ENCODE measurements at regions not wholly inside any gene's neighbourhood (a gene's known extent, or its start where the extent isn't known, plus 50 kb on each side); places are given as distances from the start of the nearest gene placed in this dataset.
"Not testable (repeated sequence)": the region's sequence is repeated elsewhere in the genome, so short reads cannot be mapped to it uniquely, and the experiment has no call there.

GRCh38 chr14:58920230-58920629, 268.2 kb upstream of the DAAM1 start (continued):
- TF ChIP-seq CSDC2 (CRISPR knock-in tag; IDR thresholded peaks at IDR 0.05): no peak
- no peak for TF ChIP-seq TCF4 (CRISPR knock-in tag; IDR thresholded peaks at IDR 0.05; ENCODE audit: borderline replicate concordance)
- TF ChIP-seq RARB (CRISPR knock-in tag; IDR thresholded peaks at IDR 0.05): no peak
- TF ChIP-seq OSR1 (CRISPR knock-in tag; IDR thresholded peaks at IDR 0.05): no peak
- TF ChIP-seq TSHZ2 (CRISPR knock-in tag; IDR thresholded peaks at IDR 0.05): no peak

- not testable (repeated sequence) for ATAC-seq
Measured at GRCh38 chr14:58922201-58922940, 266.1 kb upstream of the DAAM1 start.

- TF ChIP-seq ZNF8 (CRISPR knock-in tag; IDR thresholded peaks at IDR 0.05) (no peak), ZFP30 (CRISPR knock-in tag; IDR thresholded peaks at IDR 0.05) (no peak), PPARA (CRISPR knock-in tag; IDR thresholded peaks at IDR 0.05; ENCODE audit: borderline replicate concordance) (no peak), BACH2 (CRISPR knock-in tag; IDR thresholded peaks at IDR 0.05; ENCODE audit: borderline replicate concordance) (no peak), POU6F1 (CRISPR knock-in tag; IDR thresholded peaks at IDR 0.05; ENCODE audit: borderline replicate concordance, low read depth) (no peak), TCF4 (CRISPR knock-in tag; IDR thresholded peaks at IDR 0.05; ENCODE audit: borderline replicate concordance) (no peak), OSR1 (CRISPR knock-in tag; IDR thresholded peaks at IDR 0.05) (no peak), TOX (CRISPR knock-in tag; IDR thresholded peaks at IDR 0.05; ENCODE audit: borderline replicate concordance) (no peak), RARB (CRISPR knock-in tag; IDR thresholded peaks at IDR 0.05) (no peak), ZNF565 (CRISPR knock-in tag; conservative IDR thresholded peaks at IDR 0.05; ENCODE audit: low read depth) (no peak)
- no peak for ATAC-seq
Measured at GRCh38 chr14:58923751-58924405, 264.6 kb upstream of the DAAM1 start.

GRCh38 chr14:58941629-58942028, 246.8 kb upstream of the DAAM1 start:
- ATAC-seq: no peak
- TF ChIP-seq ZNF70 (CRISPR knock-in tag; IDR thresholded peaks at IDR 0.05): no peak

- ATAC-seq: no peak
- no peak for TF ChIP-seq ARNTL (CRISPR knock-in tag; IDR thresholded peaks at IDR 0.05; ENCODE audit: borderline replicate concordance, low read depth)
- no peak for TF ChIP-seq OSR1 (CRISPR knock-in tag; IDR thresholded peaks at IDR 0.05)
- TF ChIP-seq SNAI2 (CRISPR knock-in tag; IDR thresholded peaks at IDR 0.05): no peak
- TF ChIP-seq ESRRG (CRISPR knock-in tag; IDR thresholded peaks at IDR 0.05): no peak
- TF ChIP-seq ZFP3 (CRISPR knock-in tag; IDR thresholded peaks at IDR 0.05): no peak
- TF ChIP-seq ZNF565 (CRISPR knock-in tag; conservative IDR thresholded peaks at IDR 0.05; ENCODE audit: low read depth): no peak
- TF ChIP-seq ZFP30 (CRISPR knock-in tag; IDR thresholded peaks at IDR 0.05): no peak
- TF ChIP-seq ISL1 (CRISPR knock-in tag; IDR thresholded peaks at IDR 0.05): no peak
- TF ChIP-seq ZNF70 (CRISPR knock-in tag; IDR thresholded peaks at IDR 0.05): no peak
- TF ChIP-seq CSDC2 (CRISPR knock-in tag; IDR thresholded peaks at IDR 0.05): no peak
- TF ChIP-seq PATZ1 (CRISPR knock-in tag; IDR thresholded peaks at IDR 0.05; ENCODE audit: borderline replicate concordance): no peak
- TF ChIP-seq GLIS3 (CRISPR knock-in tag; IDR thresholded peaks at IDR 0.05): no peak
- no peak for TF ChIP-seq TCF4 (CRISPR knock-in tag; IDR thresholded peaks at IDR 0.05; ENCODE audit: borderline replicate concordance)
- no peak for TF ChIP-seq TSHZ2 (CRISPR knock-in tag; IDR thresholded peaks at IDR 0.05)
- TF ChIP-seq ZNF8 (CRISPR knock-in tag; IDR thresholded peaks at IDR 0.05): no peak
- TF ChIP-seq ZC3H10 (CRISPR knock-in tag; IDR thresholded peaks at IDR 0.05): no peak
- no peak for TF ChIP-seq CSRNP3 (CRISPR knock-in tag; IDR thresholded peaks at IDR 0.05)
Measured at GRCh38 chr14:58942516-58942915, 246.0 kb upstream of the DAAM1 start.
